ENCODE measurements at regions not wholly inside any gene's neighbourhood (a gene's known extent, or its start where the extent isn't known, plus 50 kb on each side); places are given as distances from the start of the nearest gene placed in this dataset.
"Not testable (repeated sequence)": the region's sequence is repeated elsewhere in the genome, so short reads cannot be mapped to it uniquely, and the experiment has no call there.

- DNase-seq (ENCODE audit: low read depth in 2 of 2), result no peak
Observed at GRCh38 chr10:78413076-78414055, 379.7 kb downstream of the RPS24 start.

GRCh38 chr10:78414380-78414779 lies 380.7 kb downstream of the RPS24 start:
- DNase-seq (ENCODE audit: low read depth in 2 of 2), result no peak

GRCh38 chr10:78415111-78415510 lies 381.4 kb downstream of the RPS24 start:
- no peak for DNase-seq (ENCODE audit: low read depth in 2 of 2)

GRCh38 chr10:78416031-78417011 lies 382.7 kb downstream of the RPS24 start:
- DNase-seq (ENCODE audit: low read depth in 2 of 2), result no peak

GRCh38 chr10:78417425-78418370 lies 384.0 kb downstream of the RPS24 start:
- DNase-seq (ENCODE audit: low read depth in 2 of 2), result no peak

GRCh38 chr10:78419481-78420265 lies 386.0 kb downstream of the RPS24 start:
- no peak for DNase-seq (ENCODE audit: low read depth in 2 of 2)

- DNase-seq (ENCODE audit: low read depth in 2 of 2), result no peak
Observed at GRCh38 chr10:78420946-78421735, 387.5 kb downstream of the RPS24 start.

GRCh38 chr10:78424050-78424449 lies 390.4 kb downstream of the RPS24 start:
- DNase-seq (ENCODE audit: low read depth in 2 of 2), result not testable (repeated sequence)

GRCh38 chr10:78424723-78425122 lies 391.1 kb downstream of the RPS24 start:
- DNase-seq (ENCODE audit: low read depth in 2 of 2), result no peak

- DNase-seq (ENCODE audit: low read depth in 2 of 2), result no peak
Observed at GRCh38 chr10:78426181-78426580, 392.5 kb downstream of the RPS24 start.

GRCh38 chr10:78427497-78428031 lies 393.9 kb downstream of the RPS24 start:
- no peak for DNase-seq (ENCODE audit: low read depth in 2 of 2)

GRCh38 chr10:78428579-78428978 lies 394.9 kb downstream of the RPS24 start:
- DNase-seq (ENCODE audit: low read depth in 2 of 2), result no peak

- DNase-seq (ENCODE audit: low read depth in 2 of 2), result no peak
Observed at GRCh38 chr10:78429984-78430383, 396.3 kb downstream of the RPS24 start.

GRCh38 chr10:78432583-78432982 lies 398.9 kb downstream of the RPS24 start:
- DNase-seq (ENCODE audit: low read depth in 2 of 2), result no peak

GRCh38 chr10:78433076-78433595 lies 399.5 kb downstream of the RPS24 start:
- DNase-seq (ENCODE audit: low read depth in 2 of 2), result no peak

GRCh38 chr10:78433766-78434535 lies 400.3 kb downstream of the RPS24 start:
- DNase-seq (ENCODE audit: low read depth in 2 of 2), result no peak

GRCh38 chr10:78434886-78435285 lies 401.2 kb downstream of the RPS24 start:
- no peak for DNase-seq (ENCODE audit: low read depth in 2 of 2)

All from stimulated activated CD8-positive, alpha-beta memory T cell treated with anti-CD3 and anti-CD28 coated beads, Interleukin-2, amount 100 ng/mL, for 1 hour (primary cell).